Neural progenitor cell (in vitro differentiated cells): ENCODE measurements at regions not wholly inside any gene's neighbourhood (a gene's known extent, or its start where the extent isn't known, plus 50 kb on each side); places are given as distances from the start of the nearest gene placed in this dataset.

Experiments
- EZH2 ChIP-seq: fragments of 200-600 bp; sonication (generic); IDR thresholded peaks from 2 replicates; pipeline ENCODE4 v1.6.1; 2017; ENCODE audit warnings: antibody characterized with exemption, mild to moderate bottlenecking, moderate library complexity
- EZH2phosphoT487 ChIP-seq: fragments of 200-600 bp; sonication (generic); IDR thresholded peaks from 2 replicates; pipeline ENCODE4 v1.6.1; 2017; ENCODE audit warnings: antibody characterized with exemption
- TF ChIP-seq, protein P1 (sequence below): fragments of 200-600 bp; sonication (generic); IDR thresholded peaks from 2 replicates; pipeline ENCODE4 v1.5.1; 2017; ENCODE audit warnings: antibody characterized with exemption, mild to moderate bottlenecking

DNA sequence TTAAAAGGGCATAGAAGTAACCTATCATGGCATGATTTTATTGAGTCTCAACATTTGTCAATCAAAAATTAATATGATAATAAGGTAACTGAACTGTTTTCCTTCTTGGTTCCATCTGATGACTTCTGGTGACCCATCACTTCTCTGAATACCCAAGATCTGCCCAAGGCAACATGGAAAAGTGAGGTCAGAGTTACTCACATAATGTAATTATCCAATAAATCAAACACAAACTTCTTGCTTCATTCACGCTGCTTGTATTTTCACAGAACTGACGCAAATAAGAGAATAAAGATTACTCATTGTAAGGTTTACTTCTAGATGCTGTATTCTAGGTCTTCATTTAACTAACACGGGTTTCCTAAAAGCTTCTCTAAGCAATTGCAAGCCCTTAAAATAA is 361.6 kb downstream of the RBM26 start:
- no peak for TF ChIP-seq EZH2phosphoT487
- TF ChIP-seq, protein P1, sequence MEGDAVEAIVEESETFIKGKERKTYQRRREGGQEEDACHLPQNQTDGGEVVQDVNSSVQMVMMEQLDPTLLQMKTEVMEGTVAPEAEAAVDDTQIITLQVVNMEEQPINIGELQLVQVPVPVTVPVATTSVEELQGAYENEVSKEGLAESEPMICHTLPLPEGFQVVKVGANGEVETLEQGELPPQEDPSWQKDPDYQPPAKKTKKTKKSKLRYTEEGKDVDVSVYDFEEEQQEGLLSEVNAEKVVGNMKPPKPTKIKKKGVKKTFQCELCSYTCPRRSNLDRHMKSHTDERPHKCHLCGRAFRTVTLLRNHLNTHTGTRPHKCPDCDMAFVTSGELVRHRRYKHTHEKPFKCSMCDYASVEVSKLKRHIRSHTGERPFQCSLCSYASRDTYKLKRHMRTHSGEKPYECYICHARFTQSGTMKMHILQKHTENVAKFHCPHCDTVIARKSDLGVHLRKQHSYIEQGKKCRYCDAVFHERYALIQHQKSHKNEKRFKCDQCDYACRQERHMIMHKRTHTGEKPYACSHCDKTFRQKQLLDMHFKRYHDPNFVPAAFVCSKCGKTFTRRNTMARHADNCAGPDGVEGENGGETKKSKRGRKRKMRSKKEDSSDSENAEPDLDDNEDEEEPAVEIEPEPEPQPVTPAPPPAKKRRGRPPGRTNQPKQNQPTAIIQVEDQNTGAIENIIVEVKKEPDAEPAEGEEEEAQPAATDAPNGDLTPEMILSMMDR = no peak
- TF ChIP-seq EZH2 = no peak
